T-cell (primary cell): ENCODE measurements at regions not wholly inside any gene's neighbourhood (a gene's known extent, or its start where the extent isn't known, plus 50 kb on each side); places are given as distances from the start of the nearest gene placed in this dataset.

Source experiments
- ATAC-seq, 4 experiments: fragments of 200-7000 bp in 3 of 4; fragments of 150-1000 bp in 1 of 4; cut with Tn5 transposase; replicated peaks in 1 of 4; 1 replicate in 3 of 4; 2 replicates in 1 of 4; pipeline ENCODE4 v1.10.0; 2021; ENCODE audit warnings: moderate library complexity in 3 of 4, mild to moderate bottlenecking in 2 of 4, moderate number of reproducible peaks in 1 of 4
- CTCF ChIA-PET, 2 donors: fragments of 300-600 bp; sonication (Branson Sonifier 250); formaldehyde crosslinking; loops; one replicate each; lab custom pipeline; 2022; ENCODE audit warnings: antibody characterized with exemption in 2 of 2; lab: Charles Lee
- POLR2A ChIA-PET, 2 donors: fragments of 300-600 bp; sonication (Branson Sonifier 250); formaldehyde crosslinking; loops; one replicate each; lab custom pipeline; 2022; ENCODE audit warnings: antibody characterized with exemption in 2 of 2; lab: Charles Lee
- DNase-seq, 35 experiments: peaks; one replicate each; pipeline versions ENCODE4 v3.0.0 to v3.0.0-alpha.2; 2013 to 2023
- H3K27ac ChIP-seq: one replicate; pipeline ENCODE4 v1.5.1; 2013; ENCODE audit warnings: low read length
- H3K27me3 ChIP-seq, 2 experiments: replicated peaks in 1 of 2; 1 replicate in 1 of 2; 2 replicates in 1 of 2; pipeline versions ENCODE4 v1.6.1 to v1.7.0; 2013; ENCODE audit warnings: low read length in 1 of 2, mixed read lengths in 1 of 2; ENCODE audit not compliant: control insufficient read depth in 2 of 2, insufficient read depth in 2 of 2; ENCODE audit errors: extremely low read depth in 1 of 2
- H3K36me3 ChIP-seq, 2 donors: 1 replicate in 1 of 2; 2 replicates in 1 of 2; pipeline versions ENCODE4 v1.6.1 to v1.7.0; 2013; ENCODE audit warnings: low read length in 1 of 2; ENCODE audit not compliant: control insufficient read depth in 2 of 2, insufficient read depth in 1 of 2; ENCODE audit errors: extremely low read depth in 1 of 2
- H3K4me1 ChIP-seq, 2 experiments: 1 replicate in 1 of 2; 2 replicates in 1 of 2; pipeline versions ENCODE4 v1.6.1 to v1.7.0; 2013; ENCODE audit warnings: low read length in 2 of 2, mixed read lengths in 1 of 2; ENCODE audit not compliant: insufficient read depth in 2 of 2, control insufficient read depth in 1 of 2; ENCODE audit errors: extremely low read depth in 1 of 2
- H3K4me3 ChIP-seq, 2 donors: 1 replicate in 1 of 2; 2 replicates in 1 of 2; pipeline versions ENCODE4 v1.5.1 to v1.7.0; 2013; ENCODE audit warnings: mild to moderate bottlenecking in 2 of 2, low read length in 1 of 2, moderate library complexity in 1 of 2; ENCODE audit not compliant: control insufficient read depth in 1 of 2; ENCODE audit errors: extremely low read depth in 1 of 2
- H3K9me3 ChIP-seq: 2 replicates; pipeline ENCODE4 v1.7.0; 2013
- H3K27ac Mint-ChIP-seq, 2 donors: one replicate each; pipeline ENCODE4 v1.8.0; 2020 to 2021; ENCODE audit warnings: mild to moderate bottlenecking in 2 of 2, mixed read lengths in 2 of 2
- H3K27me3 Mint-ChIP-seq, 2 donors: one replicate each; pipeline ENCODE4 v1.8.0; 2021 to 2022; ENCODE audit warnings: mixed read lengths in 2 of 2
- H3K36me3 Mint-ChIP-seq: one replicate; pipeline ENCODE4 v1.8.0; 2021; ENCODE audit warnings: mixed read lengths
- H3K4me1 Mint-ChIP-seq, 3 donors: one replicate each; pipeline ENCODE4 v1.8.0; 2020 to 2022; ENCODE audit warnings: mixed read lengths in 3 of 3, mild to moderate bottlenecking in 1 of 3
- H3K4me3 Mint-ChIP-seq, 3 donors: one replicate each; pipeline ENCODE4 v1.8.0; 2020 to 2022; ENCODE audit warnings: mild to moderate bottlenecking in 3 of 3, mixed read lengths in 3 of 3, moderate library complexity in 3 of 3
- H3K9me3 Mint-ChIP-seq, 3 donors: one replicate each; pipeline ENCODE4 v1.8.0; 2020 to 2022; ENCODE audit warnings: mixed read lengths in 3 of 3
- WGBS: methylation state at CpG from one replicate; pipeline ENCODE4 v1.1.5; 2013; ENCODE audit warnings: missing lambda C conversion rate; ENCODE audit not compliant: insufficient coverage; 5-methylcytosine and 5-hydroxymethylcytosine counted together

- Mint-ChIP-seq H3K36me3 (no peaks in the 10 kb centered on the region), H3K27me3 (no peaks in the 10 kb centered on the region), H3K4me3 (no peak overlapping the region), H3K9me3 (peaks cover 4 to 16% (median 7%) of the 10 kb centered on the region in 3 donors), H3K4me1 (no peaks in the 10 kb centered on the region), H3K27ac (no peak overlapping the region)
- ATAC-seq: no peak
- Histone ChIP-seq H3K27ac (no peak overlapping the region), H3K4me3 (no peak overlapping the region), H3K9me3 (peaks cover 3% of the 10 kb centered on the region), H3K4me1 (no peaks in the 10 kb centered on the region), H3K36me3 (no peaks in the 10 kb centered on the region), H3K27me3 (no peaks in the 10 kb centered on the region)
- WGBS: 40% methylated on average over 1 of the region's 2 CpGs
- POLR2A ChIA-PET: no interaction called here
- DNase-seq: no peak
- CTCF ChIA-PET: no interaction called here
Observed at GRCh38 chr4:28232376-28232775, 1371.7 kb downstream of the STIM2 start.

- ATAC-seq (no peak), DNase-seq (no peak)
- ChIA-PET POLR2A (no interaction called here), CTCF (no interaction called here)
- WGBS: no CpG with 5 or more reads among the region's 1 CpG
- Mint-ChIP-seq H3K36me3 (no peaks in the 10 kb centered on the region), H3K4me3 (no peak overlapping the region), H3K4me1 (no peaks in the 10 kb centered on the region), H3K9me3 (peaks cover 4 to 16% (median 7%) of the 10 kb centered on the region in 3 donors), H3K27me3 (no peaks in the 10 kb centered on the region), H3K27ac (no peak overlapping the region)
- Histone ChIP-seq H3K27ac (no peak overlapping the region), H3K9me3 (peaks cover 3% of the 10 kb centered on the region), H3K4me1 (no peaks in the 10 kb centered on the region), H3K36me3 (no peaks in the 10 kb centered on the region), H3K27me3 (no peaks in the 10 kb centered on the region), H3K4me3 (no peak overlapping the region)
Observed at GRCh38 chr4:28232951-28233350, 1372.3 kb downstream of the STIM2 start.

- Histone ChIP-seq H3K27me3 (no peaks in the 10 kb centered on the region), H3K9me3 (peaks cover 3% of the 10 kb centered on the region), H3K4me3 (no peak overlapping the region), H3K27ac (no peak overlapping the region), H3K36me3 (no peaks in the 10 kb centered on the region), H3K4me1 (no peaks in the 10 kb centered on the region)
- Mint-ChIP-seq H3K36me3 (no peaks in the 10 kb centered on the region), H3K27ac (no peak overlapping the region), H3K4me1 (no peaks in the 10 kb centered on the region), H3K4me3 (no peak overlapping the region), H3K9me3 (peaks cover 4 to 17% (median 8%) of the 10 kb centered on the region in 3 donors), H3K27me3 (no peaks in the 10 kb centered on the region)
- ChIA-PET POLR2A (no interaction called here), CTCF (interaction anchor here in 1 of 2 donors (0.6 kb wide), 1 partner anchor 93 kb away, joined by 3 read pairs; no protein-coding TSS in a partner anchor)
- ATAC-seq: no peak
- WGBS: no CpG with 5 or more reads among the region's 2 CpGs
- DNase-seq: no peak
Observed at GRCh38 chr4:28233724-28234123, 1373.1 kb downstream of the STIM2 start.

- Mint-ChIP-seq H3K27ac (no peak overlapping the region), H3K4me3 (no peak overlapping the region), H3K36me3 (no peaks in the 10 kb centered on the region), H3K27me3 (no peaks in the 10 kb centered on the region), H3K4me1 (no peaks in the 10 kb centered on the region), H3K9me3 (peaks cover 3 to 15% (median 9%) of the 10 kb centered on the region in 3 donors)
- CTCF ChIA-PET: no interaction called here
- WGBS: no CpG with 5 or more reads among the region's 3 CpGs
- no peaks in the 10 kb centered on the region for H3K4me1 ChIP-seq
- H3K9me3 ChIP-seq: peaks cover 3% of the 10 kb centered on the region
- no peaks in the 10 kb centered on the region for H3K27me3 ChIP-seq
- ATAC-seq: no peak
- POLR2A ChIA-PET: no interaction called here
- H3K36me3 ChIP-seq: no peaks in the 10 kb centered on the region
- no peak overlapping the region for H3K4me3 ChIP-seq
- no peak for DNase-seq
- no peak overlapping the region for H3K27ac ChIP-seq
Observed at GRCh38 chr4:28238876-28239275, 1378.2 kb downstream of the STIM2 start.

GRCh38 chr4:28241021-28241420 lies 1380.4 kb downstream of the STIM2 start:
- ChIA-PET POLR2A (no interaction called here), CTCF (no interaction called here)
- DNase-seq: no peak
- Histone ChIP-seq H3K27me3 (no peaks in the 10 kb centered on the region), H3K36me3 (no peaks in the 10 kb centered on the region), H3K27ac (no peak overlapping the region), H3K4me1 (no peaks in the 10 kb centered on the region), H3K9me3 (peaks cover under 1% of the 10 kb centered on the region), H3K4me3 (no peak overlapping the region)
- no CpG with 5 or more reads among the region's 2 CpGs for WGBS
- H3K4me3 Mint-ChIP-seq: no peak overlapping the region
- no peaks in the 10 kb centered on the region for H3K4me1 Mint-ChIP-seq
- H3K9me3 Mint-ChIP-seq: peaks cover 2 to 9% (median 8%) of the 10 kb centered on the region in 3 donors
- no peak overlapping the region for H3K27ac Mint-ChIP-seq
- no peaks in the 10 kb centered on the region for H3K36me3 Mint-ChIP-seq
- no peaks in the 10 kb centered on the region for H3K27me3 Mint-ChIP-seq
- ATAC-seq: no peak

GRCh38 chr4:28247805-28248204 lies 1387.2 kb downstream of the STIM2 start:
- H3K9me3 Mint-ChIP-seq: peaks cover 7 to 11% (median 9%) of the 10 kb centered on the region in 3 donors
- CTCF ChIA-PET: no interaction called here

GRCh38 chr4:28248269-28248668 lies 1387.6 kb downstream of the STIM2 start:
- Mint-ChIP-seq H3K9me3 (peaks cover 8 to 11% (median 9%) of the 10 kb centered on the region in 3 donors), H3K4me1 (no peaks in the 10 kb centered on the region), H3K36me3 (no peaks in the 10 kb centered on the region), H3K4me3 (no peak overlapping the region), H3K27me3 (no peaks in the 10 kb centered on the region), H3K27ac (no peak overlapping the region)
- CTCF ChIA-PET: no interaction called here
- H3K27me3 ChIP-seq: no peaks in the 10 kb centered on the region
- DNase-seq (no peak), ATAC-seq (no peak)
- H3K27ac ChIP-seq: no peak overlapping the region
- H3K9me3 ChIP-seq: no peaks in the 10 kb centered on the region
- H3K4me1 ChIP-seq: no peaks in the 10 kb centered on the region
- no peak overlapping the region for H3K4me3 ChIP-seq
- POLR2A ChIA-PET: no interaction called here
- no peaks in the 10 kb centered on the region for H3K36me3 ChIP-seq
- WGBS: no CpG with 5 or more reads among the region's 4 CpGs

More at GRCh38 chr4:28247805-28248204, 1387.2 kb downstream of the STIM2 start:
- ATAC-seq: no peak
- no peak for DNase-seq
- no peaks in the 10 kb centered on the region for H3K36me3 ChIP-seq
- H3K27ac ChIP-seq: no peak overlapping the region
- no peaks in the 10 kb centered on the region for H3K9me3 ChIP-seq
- POLR2A ChIA-PET: no interaction called here
- Mint-ChIP-seq H3K27ac (no peak overlapping the region), H3K27me3 (no peaks in the 10 kb centered on the region), H3K4me3 (no peak overlapping the region), H3K36me3 (no peaks in the 10 kb centered on the region), H3K4me1 (no peaks in the 10 kb centered on the region)
- no peaks in the 10 kb centered on the region for H3K4me1 ChIP-seq
- H3K4me3 ChIP-seq: no peak overlapping the region
- H3K27me3 ChIP-seq: no peaks in the 10 kb centered on the region
- WGBS: no CpG with 5 or more reads among the region's 2 CpGs
